Ectodermal cell (in vitro differentiated cells): ENCODE measurements at regions not wholly inside any gene's neighbourhood (a gene's known extent, or its start where the extent isn't known, plus 50 kb on each side); places are given as distances from the start of the nearest gene placed in this dataset.

Experiments used
- H3K27ac ChIP-seq: 2 replicates; pipeline ENCODE4 v1.7.0; 2013; ENCODE audit warnings: mild to moderate bottlenecking, low read depth, low read length; ENCODE audit not compliant: insufficient read depth, poor library complexity, severe bottlenecking
- H3K27me3 ChIP-seq: 2 replicates; pipeline ENCODE4 v1.7.0; 2013; ENCODE audit warnings: mild to moderate bottlenecking, low read length; ENCODE audit not compliant: insufficient read depth, control insufficient read depth, poor library complexity, severe bottlenecking
- H3K36me3 ChIP-seq: one replicate; pipeline ENCODE4 v1.7.0; 2013; ENCODE audit warnings: low read length; ENCODE audit not compliant: control insufficient read depth, insufficient read depth
- H3K4me1 ChIP-seq: one replicate; pipeline ENCODE4 v1.7.0; 2013; ENCODE audit warnings: low read length; ENCODE audit not compliant: control insufficient read depth, insufficient read depth
- H3K4me3 ChIP-seq: 2 replicates; pipeline ENCODE4 v1.7.0; 2013; ENCODE audit warnings: low read depth, low read length, control low read depth; ENCODE audit not compliant: insufficient read depth
- H3K9me3 ChIP-seq: 2 replicates; pipeline ENCODE4 v1.7.0; 2013; ENCODE audit warnings: mild to moderate bottlenecking, low read length, moderate library complexity; ENCODE audit not compliant: control insufficient read depth
- WGBS, 2 experiments: methylation state at CpG; one replicate each; pipeline ENCODE4 v1.1.7; 2013; ENCODE audit warnings: missing lambda C conversion rate in 2 of 2; 5-methylcytosine and 5-hydroxymethylcytosine counted together

DNA sequence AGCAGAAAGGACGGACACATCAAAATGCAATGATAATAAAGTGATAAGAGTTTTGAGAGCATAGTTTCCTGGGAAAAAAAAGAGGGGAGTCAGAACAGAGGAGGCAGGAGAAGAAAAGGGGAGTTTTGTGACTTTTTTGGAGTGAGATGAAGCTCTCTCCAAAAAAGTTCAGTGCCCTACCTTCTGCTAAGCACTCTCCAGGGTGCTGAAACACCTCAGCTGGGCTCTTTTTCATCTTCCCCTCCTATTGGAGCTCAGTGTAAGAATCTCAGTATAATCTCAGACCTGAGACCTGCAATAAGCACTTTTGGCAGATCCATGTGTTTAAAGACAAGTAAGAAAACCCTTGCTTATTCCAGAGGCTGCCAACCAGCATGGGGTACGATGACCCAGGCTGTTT lies 58.9 kb upstream of the SRRM4 start:
- peaks cover 8% of the 10 kb centered on the region for H3K27me3 ChIP-seq
- H3K4me1 ChIP-seq: no peaks in the 10 kb centered on the region
- WGBS, 2 experiments: 48 to 52% methylated on average over 2 of the region's 2 CpGs
- H3K9me3 ChIP-seq: no peaks in the 10 kb centered on the region
- no peak overlapping the region for H3K4me3 ChIP-seq
- H3K27ac ChIP-seq: no peak overlapping the region
- H3K36me3 ChIP-seq: no peaks in the 10 kb centered on the region

DNA sequence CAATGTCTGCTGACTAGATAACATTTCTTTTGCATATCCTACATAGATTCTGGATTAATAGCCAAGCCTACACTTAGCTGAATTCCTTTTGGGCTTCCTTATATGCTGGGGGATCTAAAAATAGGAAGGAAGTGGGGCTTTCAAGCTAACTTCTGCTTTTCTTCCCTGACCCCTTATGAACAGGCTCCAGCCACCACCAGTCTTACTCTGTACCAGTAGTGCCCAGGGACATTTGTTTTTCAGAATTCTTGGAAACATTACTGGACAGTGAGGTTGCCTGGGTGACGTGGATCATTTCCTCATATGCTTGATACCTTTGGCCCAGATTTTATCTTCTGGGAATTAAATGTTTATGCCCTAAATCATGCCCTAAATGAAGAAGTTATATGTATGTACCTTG lies 55.9 kb upstream of the SRRM4 start:
- Histone ChIP-seq H3K27ac (no peak overlapping the region), H3K4me3 (no peak overlapping the region), H3K4me1 (no peaks in the 10 kb centered on the region), H3K27me3 (peaks cover under 1% of the 10 kb centered on the region), H3K36me3 (no peaks in the 10 kb centered on the region), H3K9me3 (no peaks in the 10 kb centered on the region)
- 75 to 86% methylated on average over 1 of the region's 1 CpG for WGBS, 2 experiments

DNA sequence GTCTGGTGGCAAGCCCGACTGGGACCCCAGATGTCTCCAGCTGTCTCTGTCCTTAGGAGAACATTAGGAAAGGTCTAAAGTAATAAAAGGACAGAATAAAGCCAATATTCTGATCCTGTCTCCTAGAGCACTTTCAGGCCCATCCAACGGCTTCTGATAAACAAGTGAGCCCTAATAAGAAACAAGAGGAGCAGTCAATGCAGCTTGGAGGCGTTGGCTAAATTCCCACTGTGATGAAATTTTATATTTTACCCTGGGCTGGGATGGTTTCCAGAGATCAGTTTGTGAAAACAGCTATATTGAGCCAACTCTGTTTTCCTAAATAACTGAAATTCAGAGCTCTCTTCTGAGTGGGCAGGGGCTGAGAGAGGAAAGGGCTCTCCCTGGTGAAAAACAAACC lies 55.5 kb upstream of the SRRM4 start:
- no peak overlapping the region for H3K27ac ChIP-seq
- no peaks in the 10 kb centered on the region for H3K9me3 ChIP-seq
- H3K27me3 ChIP-seq: no peaks in the 10 kb centered on the region
- WGBS, 2 experiments: 74 to 83% methylated on average over 3 of the region's 3 CpGs
- no peaks in the 10 kb centered on the region for H3K36me3 ChIP-seq
- H3K4me1 ChIP-seq: no peaks in the 10 kb centered on the region
- no peak overlapping the region for H3K4me3 ChIP-seq
